Mucosa of stomach (tissue), 1 donor: ENCODE measurements at regions not wholly inside any gene's neighbourhood (a gene's known extent, or its start where the extent isn't known, plus 50 kb on each side); places are given as distances from the start of the nearest gene placed in this dataset.
"Not testable (repeated sequence)": the region's sequence is repeated elsewhere in the genome, so short reads cannot be mapped to it uniquely, and the experiment has no call there.

Experiments used
- H3K27me3 ChIP-seq: one replicate; pipeline ENCODE4 v1.7.0; 2013; ENCODE audit warnings: mild to moderate bottlenecking, low read length; ENCODE audit not compliant: control insufficient read depth, insufficient read depth
- H3K36me3 ChIP-seq: one replicate; pipeline ENCODE4 v1.7.0; 2013; ENCODE audit warnings: low read length; ENCODE audit not compliant: control insufficient read depth, insufficient read depth
- H3K4me1 ChIP-seq: one replicate; pipeline ENCODE4 v1.7.0; 2013; ENCODE audit warnings: mild to moderate bottlenecking, low read length; ENCODE audit not compliant: control insufficient read depth, insufficient read depth
- H3K4me3 ChIP-seq: one replicate; pipeline ENCODE4 v1.7.0; 2013; ENCODE audit warnings: low read length
- H3K9ac ChIP-seq: one replicate; pipeline ENCODE4 v1.7.0; 2013; ENCODE audit warnings: mild to moderate bottlenecking, low read length, moderate library complexity
- H3K9me3 ChIP-seq: one replicate; pipeline ENCODE4 v1.7.0; 2013; ENCODE audit warnings: mild to moderate bottlenecking, low read length, moderate library complexity; ENCODE audit not compliant: control insufficient read depth
- donor health status: Pancreatic carcinoma.

DNA sequence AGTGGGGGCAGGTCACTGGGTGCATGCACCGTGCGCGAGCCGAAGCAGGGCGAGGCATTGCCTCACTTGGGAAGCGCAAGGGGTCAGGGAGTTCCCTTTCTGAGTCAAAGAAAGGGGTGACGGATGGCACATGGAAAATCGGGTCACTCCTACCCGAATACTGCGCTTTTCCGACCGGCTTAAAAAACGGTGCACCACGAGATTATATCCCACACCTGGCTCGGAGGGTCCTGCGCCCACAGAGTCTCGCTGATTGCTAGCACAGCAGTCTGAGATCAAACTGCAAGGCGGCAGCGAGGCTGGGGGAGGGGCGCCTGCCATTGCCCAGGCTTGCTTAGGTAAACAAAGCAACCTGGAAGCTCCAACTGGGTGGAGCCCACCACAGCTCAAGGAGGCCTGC lies 194.9 kb downstream of the TPBG start:
- H3K9me3 ChIP-seq, H3K27me3 ChIP-seq, H3K4me1 ChIP-seq, H3K4me3 ChIP-seq, H3K9ac ChIP-seq, H3K36me3 ChIP-seq: not testable (repeated sequence)

GRCh38 chr6:82567621-82568020 lies 204.0 kb downstream of the TPBG start:
- peaks cover 4% of the 10 kb centered on the region for H3K27me3 ChIP-seq
- H3K36me3 ChIP-seq: no peaks in the 10 kb centered on the region
- no peaks in the 10 kb centered on the region for H3K4me1 ChIP-seq
- no peaks in the 10 kb centered on the region for H3K9me3 ChIP-seq
- no peak overlapping the region for H3K4me3 ChIP-seq
- no peak overlapping the region for H3K9ac ChIP-seq

DNA sequence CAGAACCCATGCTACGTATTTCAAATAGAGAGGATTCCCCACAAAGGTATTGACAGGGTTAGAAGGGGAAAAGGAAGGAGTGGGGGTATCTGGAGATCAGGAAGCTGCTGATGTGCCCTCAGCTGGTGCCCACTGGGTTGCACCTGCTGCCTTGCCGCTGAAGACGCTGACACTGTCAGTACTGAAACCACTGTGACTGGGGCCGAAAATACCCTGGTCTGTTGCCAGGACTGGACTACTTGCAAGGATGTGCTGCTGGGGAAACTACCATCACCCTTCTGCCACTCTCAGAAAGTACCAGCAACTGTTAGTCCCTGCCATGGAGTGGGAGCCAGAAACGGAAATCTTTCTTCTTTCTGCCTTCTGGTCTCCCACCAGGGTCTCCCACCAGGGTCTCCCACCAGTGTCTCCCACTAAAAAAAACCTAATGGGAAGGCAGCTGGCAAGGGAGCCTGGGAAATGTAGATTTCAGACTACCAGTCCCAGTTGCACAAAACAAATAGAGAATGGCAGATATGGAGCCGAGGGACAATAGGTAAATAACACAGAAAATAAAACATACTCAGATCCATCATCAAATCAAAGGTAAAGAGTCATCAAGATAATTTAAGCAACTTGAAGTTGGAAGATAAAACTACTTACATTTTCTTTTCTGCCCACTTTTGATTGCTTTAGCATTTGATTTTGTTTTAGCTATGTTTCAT lies 204.8 kb downstream of the TPBG start:
- Histone ChIP-seq H3K9me3 (no peaks in the 10 kb centered on the region), H3K36me3 (no peaks in the 10 kb centered on the region), H3K9ac (no peak overlapping the region), H3K4me3 (no peak overlapping the region), H3K4me1 (no peaks in the 10 kb centered on the region), H3K27me3 (peaks cover 4% of the 10 kb centered on the region)

DNA sequence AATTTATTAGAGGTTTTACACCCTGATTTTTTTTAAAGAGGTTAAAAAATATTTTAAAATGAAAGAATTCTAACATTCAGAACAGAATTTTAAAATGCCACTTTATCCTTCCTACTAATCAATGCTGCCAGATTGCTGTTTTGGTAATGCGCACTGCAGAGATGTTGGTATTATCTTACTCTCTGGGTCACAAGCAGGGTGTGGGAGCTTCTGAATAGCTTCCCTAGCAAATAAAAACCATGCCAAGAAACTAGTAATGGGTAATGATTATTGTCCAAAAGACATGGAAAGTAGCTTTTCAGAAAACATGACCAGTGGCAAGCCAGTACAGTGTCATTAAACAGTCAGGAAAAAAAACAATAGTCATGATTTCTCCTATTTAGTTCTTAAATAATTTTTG lies 205.4 kb downstream of the TPBG start:
- H3K27me3 ChIP-seq: peaks cover 4% of the 10 kb centered on the region
- no peaks in the 10 kb centered on the region for H3K9me3 ChIP-seq
- no peak overlapping the region for H3K4me3 ChIP-seq
- H3K36me3 ChIP-seq: no peaks in the 10 kb centered on the region
- H3K4me1 ChIP-seq: no peaks in the 10 kb centered on the region
- H3K9ac ChIP-seq: no peak overlapping the region

- Histone ChIP-seq H3K9ac (no peak overlapping the region), H3K36me3 (no peaks in the 10 kb centered on the region), H3K4me3 (no peak overlapping the region), H3K9me3 (no peaks in the 10 kb centered on the region), H3K27me3 (peaks cover 4% of the 10 kb centered on the region), H3K4me1 (no peaks in the 10 kb centered on the region)
These were observed 206.5 kb downstream of the TPBG start for GRCh38 chr6:82570083-82570482.

DNA sequence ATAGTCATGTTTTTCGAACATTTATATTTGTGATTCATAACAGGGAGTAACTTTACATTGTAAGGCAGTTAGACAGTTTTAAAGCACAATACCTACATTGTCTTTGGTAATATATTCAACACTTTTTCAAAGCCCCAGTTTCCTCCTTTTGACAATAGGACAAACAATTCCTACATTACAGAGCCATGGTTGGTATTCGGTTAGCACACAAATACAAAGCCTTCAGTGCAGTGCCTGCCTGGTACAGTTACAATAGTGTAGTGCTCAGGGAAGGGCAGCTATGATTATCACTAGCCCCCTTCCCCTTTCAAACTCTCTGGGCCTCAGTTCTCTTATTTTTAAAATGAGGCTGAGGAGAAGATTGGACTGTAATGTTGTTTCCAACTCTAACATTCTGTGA lies 207.8 kb downstream of the TPBG start:
- peaks cover 4% of the 10 kb centered on the region for H3K27me3 ChIP-seq
- no peaks in the 10 kb centered on the region for H3K9me3 ChIP-seq
- no peaks in the 10 kb centered on the region for H3K4me1 ChIP-seq
- no peak overlapping the region for H3K4me3 ChIP-seq
- H3K36me3 ChIP-seq: no peaks in the 10 kb centered on the region
- no peak overlapping the region for H3K9ac ChIP-seq

GRCh38 chr6:82573254-82573972 lies 209.8 kb downstream of the TPBG start:
- H3K9ac ChIP-seq: no peak overlapping the region
- H3K36me3 ChIP-seq: no peaks in the 10 kb centered on the region
- H3K27me3 ChIP-seq: peaks cover 1% of the 10 kb centered on the region
- H3K4me3 ChIP-seq: no peak overlapping the region
- H3K9me3 ChIP-seq: no peaks in the 10 kb centered on the region
- no peaks in the 10 kb centered on the region for H3K4me1 ChIP-seq

DNA sequence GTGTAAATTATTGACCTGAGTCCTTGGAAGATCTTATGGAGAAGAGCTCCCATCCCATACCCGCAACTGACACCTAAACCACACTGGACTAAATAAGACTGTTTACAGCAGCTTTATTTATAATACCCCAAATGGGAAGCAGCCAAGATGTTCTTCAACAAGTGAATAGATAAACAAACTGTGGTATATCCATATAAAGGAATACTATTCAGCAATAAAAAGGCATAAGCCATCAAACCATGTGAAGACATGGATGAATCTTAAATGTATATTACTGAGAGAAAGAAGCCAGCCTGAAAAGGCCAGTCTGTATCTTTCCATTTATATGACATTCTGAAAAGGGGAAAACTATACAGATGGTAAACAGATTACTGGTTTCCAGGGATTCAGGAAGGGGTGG lies 212.7 kb downstream of the TPBG start:
- Histone ChIP-seq H3K36me3 (no peaks in the 10 kb centered on the region), H3K9me3 (no peaks in the 10 kb centered on the region), H3K4me3 (no peak overlapping the region), H3K27me3 (no peaks in the 10 kb centered on the region), H3K9ac (no peak overlapping the region), H3K4me1 (no peaks in the 10 kb centered on the region)

- Histone ChIP-seq H3K9me3 (no peaks in the 10 kb centered on the region), H3K9ac (no peak overlapping the region), H3K4me1 (no peaks in the 10 kb centered on the region), H3K27me3 (no peaks in the 10 kb centered on the region), H3K36me3 (no peaks in the 10 kb centered on the region), H3K4me3 (no peak overlapping the region)
These were observed 220.6 kb downstream of the TPBG start for GRCh38 chr6:82584194-82584695.

DNA sequence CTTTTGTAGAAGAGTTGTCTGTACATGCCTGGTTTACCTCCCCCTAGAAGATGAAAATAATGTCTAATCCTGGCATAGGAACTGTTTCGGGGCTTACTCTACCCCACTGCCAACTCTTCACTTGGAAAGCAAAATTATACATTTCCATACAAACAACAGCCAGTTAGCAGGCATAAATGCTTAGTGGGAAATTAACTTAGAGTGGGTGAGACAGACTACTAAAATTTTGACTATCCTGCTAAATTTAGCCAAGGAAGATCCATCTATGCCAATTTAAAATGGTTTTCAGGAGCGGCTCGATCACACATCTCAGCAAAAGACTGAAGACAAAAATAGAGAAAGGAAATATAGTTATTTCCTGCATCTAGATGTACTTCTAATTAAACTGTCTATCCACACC lies 221.2 kb downstream of the TPBG start:
- Histone ChIP-seq H3K4me1 (no peaks in the 10 kb centered on the region), H3K9me3 (no peaks in the 10 kb centered on the region), H3K27me3 (no peaks in the 10 kb centered on the region), H3K4me3 (no peak overlapping the region), H3K9ac (no peak overlapping the region), H3K36me3 (no peaks in the 10 kb centered on the region)

GRCh38 chr6:82588020-82588419 lies 224.4 kb downstream of the TPBG start:
- no peaks in the 10 kb centered on the region for H3K9me3 ChIP-seq
- no peak overlapping the region for H3K9ac ChIP-seq
- H3K36me3 ChIP-seq: no peaks in the 10 kb centered on the region
- no peak overlapping the region for H3K4me3 ChIP-seq
- no peaks in the 10 kb centered on the region for H3K4me1 ChIP-seq
- H3K27me3 ChIP-seq: no peaks in the 10 kb centered on the region

DNA sequence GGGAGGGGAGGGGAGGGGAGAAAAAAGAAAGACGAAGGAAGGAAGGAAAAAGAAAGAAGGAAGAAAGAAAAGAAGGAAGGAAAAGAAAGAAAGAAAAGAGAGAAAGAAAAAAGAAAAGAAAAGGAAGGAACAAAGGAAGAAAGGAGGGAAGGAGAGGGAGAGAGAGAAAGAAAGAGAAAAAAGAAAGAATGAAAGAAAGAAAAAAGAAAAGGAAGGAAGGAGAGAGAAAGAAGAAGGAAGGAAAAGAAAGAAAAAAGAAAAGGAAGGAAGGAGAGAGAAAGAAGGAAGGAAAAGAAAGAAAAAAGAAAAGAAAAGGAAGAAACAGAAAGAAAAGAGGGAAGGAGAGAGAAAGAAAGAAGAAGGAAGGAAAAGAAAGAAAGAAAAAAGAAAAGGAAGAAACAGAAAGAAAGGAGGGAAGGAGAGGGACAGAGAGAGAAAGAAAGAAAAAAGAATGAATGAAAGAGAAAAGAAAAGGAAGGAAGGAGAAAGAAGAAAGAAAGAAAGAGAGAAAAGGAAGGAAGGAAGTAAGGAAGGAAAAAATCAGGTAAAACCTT lies 225.3 kb downstream of the TPBG start:
- H3K9ac ChIP-seq: no peak overlapping the region
- H3K9me3 ChIP-seq: no peaks in the 10 kb centered on the region
- no peaks in the 10 kb centered on the region for H3K36me3 ChIP-seq
- no peaks in the 10 kb centered on the region for H3K4me1 ChIP-seq
- H3K27me3 ChIP-seq: no peaks in the 10 kb centered on the region
- H3K4me3 ChIP-seq: no peak overlapping the region
